ENCODE measurements at regions not wholly inside any gene's neighbourhood (a gene's known extent, or its start where the extent isn't known, plus 50 kb on each side); places are given as distances from the start of the nearest gene placed in this dataset.

DNA sequence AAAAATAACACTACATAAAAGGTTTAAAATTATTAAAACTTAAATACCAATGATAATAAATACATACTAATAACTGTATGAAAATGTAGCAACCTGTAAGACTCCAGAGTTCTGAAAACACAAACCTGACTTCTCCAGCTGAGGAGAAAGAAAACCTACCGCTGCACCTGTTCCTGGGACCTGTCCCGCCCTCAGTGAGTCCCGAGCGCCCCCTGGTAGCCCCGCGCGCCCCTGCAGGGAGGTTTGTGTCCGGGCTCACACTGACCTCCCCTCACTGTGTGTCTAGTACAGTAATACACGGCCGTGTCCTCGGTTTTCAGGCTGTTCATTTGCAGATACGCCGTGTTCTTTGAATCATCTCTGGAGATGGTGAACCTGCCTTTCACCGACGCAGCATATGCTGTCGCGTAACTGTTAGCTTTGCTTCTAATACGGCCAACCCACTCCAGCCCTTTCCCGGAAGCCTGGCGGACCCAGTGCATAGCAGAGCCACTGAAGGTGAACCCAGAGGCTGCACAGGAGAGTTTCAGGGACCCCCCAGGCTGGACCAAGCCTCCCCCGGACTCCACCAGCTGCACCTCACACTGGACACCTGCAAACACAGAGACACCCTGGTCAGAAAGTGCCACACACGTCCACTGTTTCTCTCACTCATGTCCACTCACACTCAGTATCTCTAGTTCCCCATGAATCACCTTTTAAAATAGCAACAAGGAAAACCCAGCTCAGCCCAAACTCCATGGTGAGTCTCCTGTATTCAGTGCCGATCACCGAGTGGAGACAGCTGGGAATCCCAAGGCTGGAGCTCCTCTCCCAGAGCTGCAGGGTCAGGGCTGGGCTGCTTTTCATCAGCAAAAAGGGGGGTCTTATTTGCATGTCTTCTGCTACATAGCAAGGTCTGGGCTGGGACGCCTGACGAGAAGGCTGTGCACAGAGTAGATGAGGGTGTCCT is 1276.3 kb downstream of the TMEM121 start:
- TF ChIP-seq, protein P1, sequence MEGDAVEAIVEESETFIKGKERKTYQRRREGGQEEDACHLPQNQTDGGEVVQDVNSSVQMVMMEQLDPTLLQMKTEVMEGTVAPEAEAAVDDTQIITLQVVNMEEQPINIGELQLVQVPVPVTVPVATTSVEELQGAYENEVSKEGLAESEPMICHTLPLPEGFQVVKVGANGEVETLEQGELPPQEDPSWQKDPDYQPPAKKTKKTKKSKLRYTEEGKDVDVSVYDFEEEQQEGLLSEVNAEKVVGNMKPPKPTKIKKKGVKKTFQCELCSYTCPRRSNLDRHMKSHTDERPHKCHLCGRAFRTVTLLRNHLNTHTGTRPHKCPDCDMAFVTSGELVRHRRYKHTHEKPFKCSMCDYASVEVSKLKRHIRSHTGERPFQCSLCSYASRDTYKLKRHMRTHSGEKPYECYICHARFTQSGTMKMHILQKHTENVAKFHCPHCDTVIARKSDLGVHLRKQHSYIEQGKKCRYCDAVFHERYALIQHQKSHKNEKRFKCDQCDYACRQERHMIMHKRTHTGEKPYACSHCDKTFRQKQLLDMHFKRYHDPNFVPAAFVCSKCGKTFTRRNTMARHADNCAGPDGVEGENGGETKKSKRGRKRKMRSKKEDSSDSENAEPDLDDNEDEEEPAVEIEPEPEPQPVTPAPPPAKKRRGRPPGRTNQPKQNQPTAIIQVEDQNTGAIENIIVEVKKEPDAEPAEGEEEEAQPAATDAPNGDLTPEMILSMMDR (IDR thresholded peaks at IDR 0.05; ENCODE audit: insufficient read depth, low read depth, low read length, missing control alignments): peak; percentile 13
- H3K4me3 ChIP-seq (ENCODE audit: low read depth, low read length): no peak overlapping the region
- no peak for DNase-seq (ENCODE audit: low read depth)

DNA sequence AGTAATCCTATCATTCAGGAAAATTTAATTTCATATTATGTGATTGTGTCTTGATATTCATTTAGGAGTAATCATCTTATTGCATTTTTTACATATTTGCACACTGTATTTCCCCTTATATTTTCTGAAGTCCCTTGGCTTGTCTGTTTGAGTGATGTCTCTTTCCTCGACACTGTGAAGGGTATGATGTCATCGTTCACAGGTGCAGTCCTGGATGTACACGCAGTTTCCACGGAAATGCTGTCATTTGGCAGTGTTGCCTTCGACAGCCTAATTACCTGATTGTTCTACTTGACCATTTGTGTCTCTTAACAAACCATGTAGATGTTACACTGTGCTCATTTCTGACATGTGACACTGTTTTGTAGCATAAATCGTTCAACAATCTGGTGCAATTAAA is 1277.0 kb downstream of the TMEM121 start:
- TF ChIP-seq, protein P1 (IDR thresholded peaks at IDR 0.05; ENCODE audit: insufficient read depth, low read depth, low read length, missing control alignments): no peak
- no peak for DNase-seq (ENCODE audit: low read depth)
- H3K4me3 ChIP-seq (ENCODE audit: low read depth, low read length): no peak overlapping the region

DNA sequence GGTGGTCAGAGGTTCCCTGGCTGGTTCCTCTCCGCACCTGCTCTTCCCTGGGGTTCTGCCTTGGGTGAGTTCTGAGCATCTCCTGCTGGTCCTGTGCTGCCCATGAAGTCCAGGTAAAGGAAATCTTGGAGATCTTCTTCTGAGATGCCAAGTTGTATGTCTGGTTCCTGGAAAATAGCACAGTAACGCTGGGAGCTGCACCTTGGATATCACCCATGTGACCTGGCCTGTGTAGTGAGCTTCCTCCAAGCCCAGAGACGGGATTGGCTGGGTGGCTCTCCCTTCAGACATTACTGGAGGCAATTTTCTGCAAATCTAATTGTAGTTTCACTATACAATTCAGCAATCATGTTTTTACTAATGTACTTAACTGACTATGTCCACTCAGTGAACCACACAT is 1281.1 kb downstream of the TMEM121 start:
- no peak for DNase-seq (ENCODE audit: low read depth)
- no peak overlapping the region for H3K4me3 ChIP-seq (ENCODE audit: low read depth, low read length)
- TF ChIP-seq, protein P1 (IDR thresholded peaks at IDR 0.05; ENCODE audit: insufficient read depth, low read depth, low read length, missing control alignments): no peak

DNA sequence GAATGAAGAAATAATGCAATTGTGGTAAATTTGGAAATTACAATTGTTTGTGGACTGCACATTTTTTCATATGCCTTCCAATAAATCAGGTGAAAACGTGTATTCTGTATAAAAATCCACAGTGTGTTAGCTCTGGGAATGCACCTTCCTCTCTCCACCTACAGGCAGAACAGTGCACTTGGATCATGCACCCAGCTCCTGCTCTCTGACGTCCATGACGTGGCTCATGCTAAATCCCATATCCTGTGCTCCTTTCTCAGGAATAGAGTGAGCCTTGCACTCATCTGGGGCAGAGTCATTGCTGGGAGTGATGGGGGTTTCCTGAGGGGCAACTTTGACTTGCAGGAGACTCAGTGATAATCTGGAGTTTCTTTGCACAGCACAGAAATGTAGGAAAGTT is 1282.1 kb downstream of the TMEM121 start:
- H3K4me3 ChIP-seq (ENCODE audit: low read depth, low read length): no peak overlapping the region
- TF ChIP-seq, protein P1 (IDR thresholded peaks at IDR 0.05; ENCODE audit: insufficient read depth, low read depth, low read length, missing control alignments): no peak
- DNase-seq (ENCODE audit: low read depth): no peak

DNA sequence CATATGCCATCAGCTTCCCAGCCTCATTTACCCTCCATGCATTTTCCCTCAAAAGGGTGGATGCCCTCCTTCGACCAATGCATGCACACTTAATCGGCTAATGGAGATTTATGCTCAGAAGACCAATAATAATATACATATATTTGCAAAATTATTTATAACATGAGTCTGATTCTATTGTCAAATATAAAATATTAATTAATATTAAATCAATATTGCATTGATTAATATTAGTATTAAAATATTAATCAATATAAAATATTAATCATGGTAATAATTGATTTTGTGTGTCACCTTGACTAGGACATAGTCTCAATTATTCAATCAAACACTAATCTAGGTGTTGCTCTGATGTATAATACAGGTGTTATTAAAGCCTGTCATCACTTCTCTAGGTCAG is 1282.5 kb downstream of the TMEM121 start:
- H3K4me3 ChIP-seq (ENCODE audit: low read depth, low read length): no peak overlapping the region
- DNase-seq (ENCODE audit: low read depth): no peak
- TF ChIP-seq, protein P1 (IDR thresholded peaks at IDR 0.05; ENCODE audit: insufficient read depth, low read depth, low read length, missing control alignments): no peak

DNA sequence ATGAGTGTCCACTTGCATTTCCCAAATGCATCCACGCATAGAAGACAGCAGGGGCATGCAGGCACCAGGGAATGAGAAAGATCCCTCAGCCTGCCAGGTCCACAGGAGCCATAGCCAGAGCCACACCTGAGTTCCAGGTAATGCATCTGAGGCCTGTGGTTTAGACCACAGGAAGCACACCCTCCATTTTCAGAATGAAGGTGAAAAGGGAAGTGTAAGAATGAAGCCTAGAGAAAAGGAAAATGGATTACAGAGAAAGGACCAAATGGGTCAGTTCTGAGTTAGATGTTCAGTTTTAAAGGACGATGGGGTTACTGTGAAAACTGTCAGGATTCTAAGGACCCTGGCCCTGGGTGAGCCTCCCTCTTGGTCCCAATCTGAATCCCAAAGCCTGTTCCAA is 1283.2 kb downstream of the TMEM121 start:
- H3K4me3 ChIP-seq (ENCODE audit: low read depth, low read length): no peak overlapping the region
- TF ChIP-seq, protein P1 (IDR thresholded peaks at IDR 0.05; ENCODE audit: insufficient read depth, low read depth, low read length, missing control alignments): no peak
- no peak for DNase-seq (ENCODE audit: low read depth)
